ENCODE measurements at regions not wholly inside any gene's neighbourhood (a gene's known extent, or its start where the extent isn't known, plus 50 kb on each side); places are given as distances from the start of the nearest gene placed in this dataset.

GRCh38 chr2:239570971-239571520, 170.2 kb upstream of the HDAC4 start:
- no peak for TF ChIP-seq CTCF (IDR thresholded peaks at IDR 0.05; ENCODE audit: low read depth, low read length)
- H3K4me3 ChIP-seq (ENCODE audit: low read depth, low read length) = no peak overlapping the region

GRCh38 chr2:239570216-239570925, 169.6 kb upstream of the HDAC4 start:
- H3K4me3 ChIP-seq (ENCODE audit: low read depth, low read length) = no peak overlapping the region
- no peak for TF ChIP-seq CTCF (IDR thresholded peaks at IDR 0.05; ENCODE audit: low read depth, low read length)

- no peak for TF ChIP-seq CTCF (IDR thresholded peaks at IDR 0.05; ENCODE audit: low read depth, low read length)
- H3K4me3 ChIP-seq (ENCODE audit: low read depth, low read length) = no peak overlapping the region
Measured at GRCh38 chr2:239569401-239570090, 168.7 kb upstream of the HDAC4 start.

- no peak overlapping the region for H3K4me3 ChIP-seq (ENCODE audit: low read depth, low read length)
Measured at GRCh38 chr2:239568601-239569000, 167.8 kb upstream of the HDAC4 start.

GRCh38 chr2:239567786-239568185, 167.0 kb upstream of the HDAC4 start:
- no peak for TF ChIP-seq CTCF (IDR thresholded peaks at IDR 0.05; ENCODE audit: low read depth, low read length)
- H3K4me3 ChIP-seq (ENCODE audit: low read depth, low read length) = no peak overlapping the region

More at GRCh38 chr2:239568601-239569000, 167.8 kb upstream of the HDAC4 start:
- no peak for TF ChIP-seq CTCF (IDR thresholded peaks at IDR 0.05; ENCODE audit: low read depth, low read length)

GRCh38 chr2:239566995-239567568, 166.3 kb upstream of the HDAC4 start:
- no peak overlapping the region for H3K4me3 ChIP-seq (ENCODE audit: low read depth, low read length)
- TF ChIP-seq CTCF (IDR thresholded peaks at IDR 0.05; ENCODE audit: low read depth, low read length) = no peak

Data from WI38 (cell line).